H1 (cell line): ENCODE measurements at regions not wholly inside any gene's neighbourhood (a gene's known extent, or its start where the extent isn't known, plus 50 kb on each side); places are given as distances from the start of the nearest gene placed in this dataset.

Experiments
- CTCF ChIA-PET: fragments of 300-600 bp; sonication (Branson Sonifier 250); formaldehyde crosslinking; loops from one replicate; lab custom pipeline; 2021; ENCODE audit not compliant: partially characterized antibody; lab: Charles Lee
- POLR2A ChIA-PET: fragments of 300-600 bp; sonication (Branson Sonifier 250); formaldehyde crosslinking; loops from one replicate; lab custom pipeline; 2021; ENCODE audit warnings: inconsistent platforms; ENCODE audit not compliant: partially characterized antibody; lab: Charles Lee
- DNase-seq, 2 experiments: peaks; one replicate each; pipeline versions ENCODE4 v3.0.0 to v3.0.0-alpha.2; 2010 to 2022; ENCODE audit warnings: low spot score in 2 of 2, low read depth in 1 of 2, mixed read lengths in 1 of 2
- FAIRE-seq: peaks from 2 replicates; lab custom pipeline; 2011; peaks lifted over from hg19 to GRCh38; lab: Jason Lieb, UNC
- H2AFZ ChIP-seq: 2 replicates; pipeline ENCODE4 v1.8.1; 2012; ENCODE audit warnings: low read length, inconsistent platforms
- H2AK5ac ChIP-seq: 2 replicates; pipeline ENCODE4 v1.6.1; 2013; ENCODE audit warnings: low read depth, low read length
- H2BK120ac ChIP-seq: replicated peaks from 2 replicates; pipeline ENCODE3; 2013; ENCODE audit warnings: low read depth, low read length, inconsistent platforms
- H2BK12ac ChIP-seq: 2 replicates; pipeline ENCODE4 v1.6.1; 2013; ENCODE audit warnings: low read depth, low read length
- H2BK15ac ChIP-seq: 2 replicates; pipeline ENCODE4 v1.6.1; 2013; ENCODE audit warnings: low read length
- H2BK20ac ChIP-seq: 2 replicates; pipeline ENCODE4 v1.6.1; 2013; ENCODE audit warnings: low read length
- H2BK5ac ChIP-seq: 2 replicates; pipeline ENCODE4 v1.6.1; 2013; ENCODE audit warnings: low read depth, low read length
- H3K14ac ChIP-seq: 2 replicates; pipeline ENCODE4 v1.6.1; 2013; ENCODE audit warnings: inconsistent platforms; ENCODE audit not compliant: insufficient read length
- H3K18ac ChIP-seq: 2 replicates; pipeline ENCODE4 v1.6.1; 2013; ENCODE audit warnings: low read length; ENCODE audit errors: extremely low read depth
- H3K23ac ChIP-seq: 2 replicates; pipeline ENCODE4 v1.6.1; 2013; ENCODE audit warnings: inconsistent platforms; ENCODE audit not compliant: insufficient read length
- H3K23me2 ChIP-seq: 2 replicates; pipeline ENCODE4 v1.6.1; 2013; ENCODE audit warnings: low read depth, low read length
- H3K27ac ChIP-seq: 2 replicates; pipeline ENCODE4 v1.6.1; 2011; ENCODE audit warnings: low read depth, low read length, inconsistent platforms
- H3K27me3 ChIP-seq, 4 experiments: replicated peaks in 1 of 4; 1 replicate in 1 of 4; 2 replicates in 3 of 4; pipeline versions ENCODE4 v1.6.1 to v1.8.1; 2011 to 2013; ENCODE audit warnings: low read length in 3 of 4, mild to moderate bottlenecking in 3 of 4, inconsistent platforms in 2 of 4, mixed read lengths in 2 of 4, moderate library complexity in 1 of 4; ENCODE audit not compliant: control insufficient read depth in 3 of 4, insufficient read depth in 3 of 4; ENCODE audit errors: extremely low read depth in 1 of 4
- H3K36me3 ChIP-seq, 4 experiments: 2 replicates each; pipeline versions ENCODE4 v1.6.1 to v1.8.1; 2011 to 2013; ENCODE audit warnings: mild to moderate bottlenecking in 4 of 4, low read length in 3 of 4, moderate library complexity in 2 of 4, control low read depth in 1 of 4, inconsistent platforms in 1 of 4; ENCODE audit not compliant: insufficient read depth in 4 of 4, control insufficient read depth in 2 of 4
- H3K4ac ChIP-seq: replicated peaks from 2 replicates; pipeline ENCODE3; 2013; ENCODE audit warnings: low read length, low read depth, mixed read lengths, inconsistent platforms; ENCODE audit not compliant: insufficient read length
- H3K4me1 ChIP-seq, 4 experiments: replicated peaks in 1 of 4; 1 replicate in 1 of 4; 2 replicates in 3 of 4; pipeline versions ENCODE4 v1.6.1 to v1.8.1; 2011 to 2013; ENCODE audit warnings: low read length in 3 of 4, inconsistent platforms in 2 of 4, mixed read lengths in 1 of 4; ENCODE audit not compliant: insufficient read depth in 4 of 4, control insufficient read depth in 3 of 4
- H3K4me2 ChIP-seq, 2 experiments: 2 replicates each; pipeline versions ENCODE4 v1.6.1 to v1.8.1; 2011 to 2013; ENCODE audit warnings: low read depth in 2 of 2, low read length in 2 of 2, control low read depth in 1 of 2, inconsistent platforms in 1 of 2, mild to moderate bottlenecking in 1 of 2; ENCODE audit not compliant: insufficient read depth in 1 of 2
- H3K4me3 ChIP-seq, 4 experiments: fragments of 200-600, 300-600 bp in 1 of 4; sonication (generic), shearing (Covaris generic), sonication (Bioruptor Twin) in 1 of 4; 2 replicates each; pipeline versions ENCODE4 v1.5.1 to v1.8.1; 2011 to 2016; ENCODE audit warnings: low read length in 4 of 4, low read depth in 3 of 4, control low read depth in 2 of 4, inconsistent platforms in 2 of 4, mild to moderate bottlenecking in 2 of 4, mixed read lengths in 1 of 4, moderate library complexity in 1 of 4; ENCODE audit not compliant: insufficient read depth in 2 of 4; ENCODE audit errors: extremely low read depth in 1 of 4
- H3K56ac ChIP-seq: replicated peaks from 2 replicates; pipeline ENCODE3; 2013; ENCODE audit warnings: low read depth, mild to moderate bottlenecking, mixed read lengths, low read length, inconsistent platforms; ENCODE audit not compliant: insufficient read length
- H3K79me1 ChIP-seq: 2 replicates; pipeline ENCODE4 v1.6.1; 2013; ENCODE audit warnings: low read depth, low read length, control low read depth
- H3K79me2 ChIP-seq, 2 experiments: 2 replicates each; pipeline versions ENCODE4 v1.6.1 to v1.8.1; 2012 to 2013; ENCODE audit warnings: low read length in 2 of 2, mild to moderate bottlenecking in 2 of 2, inconsistent platforms in 1 of 2; ENCODE audit not compliant: insufficient read depth in 2 of 2, control insufficient read depth in 1 of 2
- H3K9ac ChIP-seq, 4 experiments: replicated peaks in 1 of 4; 1 replicate in 1 of 4; 2 replicates in 3 of 4; pipeline versions ENCODE4 v1.6.1 to v1.8.1; 2011 to 2013; ENCODE audit warnings: low read depth in 3 of 4, low read length in 3 of 4, control low read depth in 2 of 4, mild to moderate bottlenecking in 2 of 4, moderate library complexity in 2 of 4, inconsistent platforms in 1 of 4; ENCODE audit errors: extremely low read depth in 1 of 4
- H3K9me3 ChIP-seq, 2 experiments: 2 replicates each; pipeline versions ENCODE4 v1.6.1 to v1.8.1; 2012 to 2013; ENCODE audit warnings: mild to moderate bottlenecking in 2 of 2, moderate library complexity in 2 of 2, control low read depth in 1 of 2, inconsistent platforms in 1 of 2, low read depth in 1 of 2, low read length in 1 of 2, mixed read lengths in 1 of 2; ENCODE audit not compliant: insufficient read depth in 2 of 2
- H4K20me1 ChIP-seq, 2 experiments: replicated peaks in 1 of 2; 2 replicates each; pipeline versions ENCODE3 to v1.8.1; 2011 to 2013; ENCODE audit warnings: inconsistent platforms in 2 of 2, low read length in 2 of 2, mild to moderate bottlenecking in 1 of 2; ENCODE audit not compliant: insufficient read depth in 2 of 2, control insufficient read depth in 1 of 2
- H4K5ac ChIP-seq: 2 replicates; pipeline ENCODE4 v1.6.1; 2013; ENCODE audit warnings: low read length, low read depth, mixed read lengths, inconsistent platforms; ENCODE audit not compliant: insufficient read length
- H4K8ac ChIP-seq: 2 replicates; pipeline ENCODE4 v1.8.0; 2013; ENCODE audit warnings: mild to moderate bottlenecking, moderate library complexity, low read length, inconsistent platforms; ENCODE audit not compliant: insufficient read depth; ENCODE audit errors: extremely low read depth
- H4K91ac ChIP-seq: replicated peaks from 2 replicates; pipeline ENCODE3; 2013; ENCODE audit warnings: low read length, mixed read lengths, inconsistent platforms; ENCODE audit not compliant: insufficient read length
- BRCA1 ChIP-seq: IDR thresholded peaks from 2 replicates; pipeline ENCODE4 v1.6.1; 2012; ENCODE audit warnings: low read depth, low read length, improper control_type of control experiment
- CHD1 ChIP-seq: IDR thresholded peaks from 2 replicates; pipeline ENCODE4 v1.6.1; 2012; ENCODE audit warnings: low read depth, low read length, improper control_type of control experiment
- GABPA ChIP-seq: IDR thresholded peaks from 2 replicates; pipeline ENCODE4 v1.6.1; 2011; ENCODE audit warnings: mild to moderate bottlenecking, low read length, moderate library complexity, borderline replicate concordance; ENCODE audit not compliant: insufficient read depth
- GTF2F1 ChIP-seq: IDR thresholded peaks from 2 replicates; pipeline ENCODE4 v1.6.1; 2012; ENCODE audit warnings: low read depth, low read length, improper control_type of control experiment, borderline replicate concordance
- KDM1A ChIP-seq: fragments of 200-600, 300-600 bp; sonication (generic); IDR thresholded peaks from 2 replicates; pipeline ENCODE4 v1.7.1; 2016; ENCODE audit warnings: mild to moderate bottlenecking, low read length, borderline replicate concordance
- MAFK ChIP-seq: IDR thresholded peaks from 2 replicates; pipeline ENCODE4 v1.6.1; 2012; ENCODE audit warnings: low read depth, mild to moderate bottlenecking, improper control_type of control experiment, low read length
- NANOG ChIP-seq: IDR thresholded peaks from 2 replicates; pipeline ENCODE4 v1.6.1; 2011; ENCODE audit warnings: low read length, low read depth, mild to moderate bottlenecking, inconsistent platforms; ENCODE audit not compliant: insufficient read depth, poor library complexity, severe bottlenecking
- SAP30 ChIP-seq: fragments of 300-600 bp; sonication (generic); IDR thresholded peaks from 2 replicates; pipeline ENCODE4 v1.7.1; 2012; ENCODE audit warnings: low read length, moderate library complexity, mild to moderate bottlenecking, inconsistent platforms; ENCODE audit not compliant: insufficient read depth, insufficient replicate concordance
- SIRT6 ChIP-seq: IDR thresholded peaks from one replicate; pipeline ENCODE4 v1.7.1; 2012; ENCODE audit warnings: low read length, inconsistent platforms
- SP4 ChIP-seq: IDR thresholded peaks from 2 replicates; pipeline ENCODE4 v1.6.1; 2012; ENCODE audit warnings: low read length, inconsistent platforms
- SRF ChIP-seq: IDR thresholded peaks from 2 replicates; pipeline ENCODE4 v1.6.1; 2011; ENCODE audit warnings: mild to moderate bottlenecking, low read depth, low read length, moderate library complexity
- TAF7 ChIP-seq: optimal IDR thresholded peaks from 2 replicates; pipeline ENCODE3; 2011; ENCODE audit warnings: low read depth, mild to moderate bottlenecking, inconsistent platforms, low read length, moderate library complexity, borderline replicate concordance
- USF2 ChIP-seq: IDR thresholded peaks from 2 replicates; pipeline ENCODE4 v1.6.1; 2011; ENCODE audit warnings: low read length, improper control_type of control experiment
- WGBS, 2 experiments: shearing (Covaris generic) in 1 of 2; methylation state at CpG; one replicate each; pipeline versions ENCODE4 v1.1.6 to v1.1.7; 2013 to 2015; ENCODE audit warnings: low lambda C conversion rate in 2 of 2, mixed read lengths in 2 of 2, inconsistent platforms in 1 of 2, low coverage in 1 of 2, missing lambda C conversion rate in 1 of 2; ENCODE audit not compliant: insufficient replicate concordance in 2 of 2, insufficient coverage in 1 of 2, insufficient read length in 1 of 2; ENCODE audit errors: extremely low coverage in 1 of 2, missing lambda C conversion rate in 1 of 2; 5-methylcytosine and 5-hydroxymethylcytosine counted together
- TF ChIP-seq, protein P1 (sequence below): IDR thresholded peaks from 2 replicates; pipeline ENCODE4 v1.6.1; 2012; ENCODE audit warnings: inconsistent platforms

GRCh38 chr18:5720132-5720531, 175.2 kb downstream of the TMEM200C start:
- ChIA-PET POLR2A (no interaction called here), CTCF (no interaction called here)
- no peaks in the 10 kb centered on the region for H3K79me2 ChIP-seq
- DNase-seq (no peak), FAIRE-seq (no peak)
- no peak overlapping the region for H4K5ac ChIP-seq
- no peak overlapping the region for H3K56ac ChIP-seq
- no peak overlapping the region for H3K9ac ChIP-seq
- 86% methylated on average over 9 of the region's 9 CpGs; no CpG with 5 or more reads in 1 of the 2 experiments for WGBS, 2 experiments
- no peak overlapping the region for H3K18ac ChIP-seq
- no peaks in the 10 kb centered on the region for H3K9me3 ChIP-seq
- H4K20me1 ChIP-seq = no peaks in the 10 kb centered on the region
- no peak overlapping the region for H2BK120ac ChIP-seq
- H4K8ac ChIP-seq = no peak overlapping the region
- no peak overlapping the region for H2BK15ac ChIP-seq
- H3K4me2 ChIP-seq = no peak overlapping the region
- no peak overlapping the region for H2BK5ac ChIP-seq
- no peaks in the 10 kb centered on the region for H3K27me3 ChIP-seq
- H2AK5ac ChIP-seq = no peak overlapping the region
- H3K36me3 ChIP-seq = no peaks in the 10 kb centered on the region
- H3K27ac ChIP-seq = no peak overlapping the region
- no peak overlapping the region for H3K14ac ChIP-seq
- no peak overlapping the region for H3K4me3 ChIP-seq
- no peak overlapping the region for H2BK20ac ChIP-seq
- no peaks in the 10 kb centered on the region for H3K23me2 ChIP-seq
- no peak overlapping the region for H3K23ac ChIP-seq
- H2BK12ac ChIP-seq = no peak overlapping the region
- no peaks in the 10 kb centered on the region for H3K79me1 ChIP-seq
- H3K4me1 ChIP-seq = no peaks in the 10 kb centered on the region
- H3K4ac ChIP-seq = no peak overlapping the region
- no peak overlapping the region for H4K91ac ChIP-seq
- no peak overlapping the region for H2AFZ ChIP-seq
- no peak for TF ChIP-seq SIRT6
- no peak for TF ChIP-seq GTF2F1
- TF ChIP-seq, protein P1, sequence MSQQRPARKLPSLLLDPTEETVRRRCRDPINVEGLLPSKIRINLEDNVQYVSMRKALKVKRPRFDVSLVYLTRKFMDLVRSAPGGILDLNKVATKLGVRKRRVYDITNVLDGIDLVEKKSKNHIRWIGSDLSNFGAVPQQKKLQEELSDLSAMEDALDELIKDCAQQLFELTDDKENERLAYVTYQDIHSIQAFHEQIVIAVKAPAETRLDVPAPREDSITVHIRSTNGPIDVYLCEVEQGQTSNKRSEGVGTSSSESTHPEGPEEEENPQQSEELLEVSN = no peak
- no peak for TF ChIP-seq SP4
- no peak for TF ChIP-seq MAFK
- TF ChIP-seq SAP30 = no peak
- TF ChIP-seq KDM1A = no peak
- no peak for TF ChIP-seq BRCA1
- no peak for TF ChIP-seq GABPA
- no peak for TF ChIP-seq CHD1
- TF ChIP-seq USF2 = no peak
- TF ChIP-seq TAF7 = no peak
- TF ChIP-seq NANOG = no peak
- no peak for TF ChIP-seq SRF
